Upper lobe of left lung (tissue), 6 donors: ENCODE measurements at regions not wholly inside any gene's neighbourhood (a gene's known extent, or its start where the extent isn't known, plus 50 kb on each side); places are given as distances from the start of the nearest gene placed in this dataset.

ENCODE experiments used
- ATAC-seq, 2 donors: fragments of 200-7000 bp; cut with Tn5 transposase; one replicate each; pipeline ENCODE4 v1.9.1; 2022; ENCODE audit warnings: mild to moderate bottlenecking in 2 of 2, moderate library complexity in 2 of 2; ENCODE audit not compliant: low FRiP score in 2 of 2
- DNase-seq, 2 donors: peaks; one replicate each; pipeline ENCODE4 v3.0.0-alpha.2; 2019 to 2020
- H3K27ac ChIP-seq, 4 donors: fragments of 200-600 bp; sonication (generic); one replicate each; pipeline ENCODE4 v1.5.1; 2016 to 2019
- H3K27me3 ChIP-seq, 4 donors: fragments of 200-600 bp; sonication (generic); one replicate each; pipeline ENCODE4 v1.5.1; 2017 to 2019
- H3K36me3 ChIP-seq, 4 donors: fragments of 200-600 bp; sonication (generic); one replicate each; pipeline ENCODE4 v1.5.1; 2016 to 2019
- H3K4me1 ChIP-seq, 4 donors: fragments of 200-600 bp; sonication (generic); one replicate each; pipeline ENCODE4 v1.5.1; 2018 to 2019
- H3K4me3 ChIP-seq, 4 donors: fragments of 200-600 bp; sonication (generic); one replicate each; pipeline ENCODE4 v1.5.1; 2017 to 2019; ENCODE audit warnings: mild to moderate bottlenecking in 2 of 4, moderate library complexity in 1 of 4
- H3K9me3 ChIP-seq, 4 donors: fragments of 200-600 bp; sonication (generic); one replicate each; pipeline ENCODE4 v1.5.1; 2018 to 2019
- CTCF ChIP-seq, 6 experiments: fragments of 450-650 bp in 4 of 6; fragments of 200-600 bp in 2 of 6; sonication (generic) in 2 of 6; IDR thresholded peaks; one replicate each; pipeline ENCODE4 v1.5.1; 2016 to 2019; ENCODE audit warnings: antibody characterized with exemption in 6 of 6
- EP300 ChIP-seq, 4 donors: sonication (generic); formaldehyde crosslinking; IDR thresholded peaks; one replicate each; pipeline ENCODE4 v1.5.1; 2017; ENCODE audit warnings: antibody characterized with exemption in 4 of 4, control low read depth in 2 of 4
- POLR2A ChIP-seq, 4 donors: fragments of 450-650 bp; IDR thresholded peaks; one replicate each; pipeline ENCODE4 v1.5.1; 2016 to 2017; ENCODE audit warnings: antibody characterized with exemption in 4 of 4, mild to moderate bottlenecking in 2 of 4
- POLR2AphosphoS5 ChIP-seq, 2 donors: sonication (generic); formaldehyde crosslinking; IDR thresholded peaks; one replicate each; pipeline ENCODE4 v1.5.1; 2017; ENCODE audit warnings: antibody characterized with exemption in 2 of 2
- WGBS, 2 donors: methylation state at CpG; one replicate each; pipeline ENCODE4 v1.1.5; 2017 to 2018; 5-methylcytosine and 5-hydroxymethylcytosine counted together
- donor health status: DM: no; HTN: no; CAD: no; lungs with moderate emphysema.
- donor health status: DM: no; HTN: yes; CAD: no; lungs with severe emphysema.

- Histone ChIP-seq H3K4me1 (no peaks in the 10 kb centered on the region), H3K27me3 (no peaks in the 10 kb centered on the region), H3K9me3 (no peaks in the 10 kb centered on the region), H3K36me3 (no peaks in the 10 kb centered on the region), H3K4me3 (no peak overlapping the region), H3K27ac (no peak overlapping the region)
- no peak for DNase-seq
- ATAC-seq: peak in 1 of 2 donors; percentile 91
- TF ChIP-seq CTCF (IDR thresholded peaks at IDR 0.05): peak; percentile 63 to 81 (median 76)
- TF ChIP-seq POLR2AphosphoS5 (IDR thresholded peaks at IDR 0.05): no peak
- 22 to 37% methylated on average over 2 of the region's 2 CpGs for WGBS, 2 donors
Observed at GRCh38 chr11:87421422-87421821, 383.7 kb downstream of the TMEM135 start.

GRCh38 chr11:87417951-87418350 lies 380.2 kb downstream of the TMEM135 start:
- no peaks in the 10 kb centered on the region for H3K4me1 ChIP-seq
- no peaks in the 10 kb centered on the region for H3K27me3 ChIP-seq
- no peak overlapping the region for H3K4me3 ChIP-seq
- TF ChIP-seq POLR2AphosphoS5 (IDR thresholded peaks at IDR 0.05) (no peak), POLR2A (IDR thresholded peaks at IDR 0.05) (no peak), CTCF (IDR thresholded peaks at IDR 0.05) (no peak), EP300 (IDR thresholded peaks at IDR 0.05) (no peak)
- H3K9me3 ChIP-seq: no peaks in the 10 kb centered on the region
- ATAC-seq: no peak
- H3K27ac ChIP-seq: no peak overlapping the region
- DNase-seq: no peak
- no peaks in the 10 kb centered on the region for H3K36me3 ChIP-seq

GRCh38 chr11:87405843-87406242 lies 368.1 kb downstream of the TMEM135 start:
- no peaks in the 10 kb centered on the region for H3K36me3 ChIP-seq
- no peak overlapping the region for H3K27ac ChIP-seq
- H3K9me3 ChIP-seq: no peaks in the 10 kb centered on the region
- no peak overlapping the region for H3K4me3 ChIP-seq
- no peak for TF ChIP-seq EP300 (IDR thresholded peaks at IDR 0.05)
- no peak for TF ChIP-seq CTCF (IDR thresholded peaks at IDR 0.05)
- no peak for TF ChIP-seq POLR2A (IDR thresholded peaks at IDR 0.05)
- no peak for TF ChIP-seq POLR2AphosphoS5 (IDR thresholded peaks at IDR 0.05)
- ATAC-seq (peak in 1 of 2 donors; percentile 66), DNase-seq (no peak)
- H3K4me1 ChIP-seq: no peaks in the 10 kb centered on the region
- H3K27me3 ChIP-seq: no peaks in the 10 kb centered on the region
- 85 to 96% methylated on average over 3 of the region's 3 CpGs for WGBS, 2 donors

- H3K27ac ChIP-seq: no peak overlapping the region
- no peak for TF ChIP-seq POLR2A (IDR thresholded peaks at IDR 0.05)
- TF ChIP-seq EP300 (IDR thresholded peaks at IDR 0.05): no peak
- no peak for TF ChIP-seq CTCF (IDR thresholded peaks at IDR 0.05)
- TF ChIP-seq POLR2AphosphoS5 (IDR thresholded peaks at IDR 0.05): no peak
- WGBS, 2 donors: 85 to 87% methylated on average over 2 of the region's 2 CpGs
- H3K9me3 ChIP-seq: no peaks in the 10 kb centered on the region
- H3K36me3 ChIP-seq: no peaks in the 10 kb centered on the region
- H3K4me1 ChIP-seq: no peaks in the 10 kb centered on the region
- DNase-seq: no peak
- no peak overlapping the region for H3K4me3 ChIP-seq
- no peak for ATAC-seq
- H3K27me3 ChIP-seq: no peaks in the 10 kb centered on the region
Observed at GRCh38 chr11:87405356-87405755, 367.6 kb downstream of the TMEM135 start.

- Histone ChIP-seq H3K9me3 (no peaks in the 10 kb centered on the region), H3K27me3 (no peaks in the 10 kb centered on the region), H3K27ac (no peak overlapping the region), H3K4me1 (no peaks in the 10 kb centered on the region), H3K36me3 (no peaks in the 10 kb centered on the region), H3K4me3 (no peak overlapping the region)
- TF ChIP-seq POLR2AphosphoS5 (IDR thresholded peaks at IDR 0.05) (no peak), POLR2A (IDR thresholded peaks at IDR 0.05) (no peak), EP300 (IDR thresholded peaks at IDR 0.05) (no peak), CTCF (IDR thresholded peaks at IDR 0.05) (no peak)
- 91 to 100% methylated on average over 1 of the region's 1 CpG for WGBS, 2 donors
- ATAC-seq: no peak
- DNase-seq: no peak
Observed at GRCh38 chr11:87401653-87402052, 363.9 kb downstream of the TMEM135 start.
